ENCODE measurements at regions not wholly inside any gene's neighbourhood (a gene's known extent, or its start where the extent isn't known, plus 50 kb on each side); places are given as distances from the start of the nearest gene placed in this dataset.
"Not testable (repeated sequence)": the region's sequence is repeated elsewhere in the genome, so short reads cannot be mapped to it uniquely, and the experiment has no call there.

- ATAC-seq (ENCODE audit: low FRiP score): no peak
- TF ChIP-seq CTCF (IDR thresholded peaks at IDR 0.05): no peak
- no peak for DNase-seq (ENCODE audit: low spot score)
Observed at GRCh38 chr6:68533339-68533795, 101.7 kb upstream of the ADGRB3 start.

GRCh38 chr6:68527691-68528090, 107.4 kb upstream of the ADGRB3 start:
- ATAC-seq (ENCODE audit: low FRiP score): no peak
- TF ChIP-seq CTCF (IDR thresholded peaks at IDR 0.05): no peak
- no peak for DNase-seq (ENCODE audit: low spot score)

- ATAC-seq (ENCODE audit: low FRiP score): no peak
- TF ChIP-seq CTCF (IDR thresholded peaks at IDR 0.05): no peak
Observed at GRCh38 chr6:68506911-68507310, 128.2 kb upstream of the ADGRB3 start.

GRCh38 chr6:68502946-68503345, 132.1 kb upstream of the ADGRB3 start:
- TF ChIP-seq CTCF (IDR thresholded peaks at IDR 0.05): no peak
- ATAC-seq (ENCODE audit: low FRiP score) (no peak), DNase-seq (ENCODE audit: low spot score) (no peak)

More at GRCh38 chr6:68506911-68507310, 128.2 kb upstream of the ADGRB3 start:
- no peak for DNase-seq (ENCODE audit: low spot score)

GRCh38 chr6:68497927-68498326, 137.2 kb upstream of the ADGRB3 start:
- ATAC-seq (ENCODE audit: low FRiP score) (no peak), DNase-seq (ENCODE audit: low spot score) (no peak)
- no peak for TF ChIP-seq CTCF (IDR thresholded peaks at IDR 0.05)

- DNase-seq (ENCODE audit: low spot score): not testable (repeated sequence)
Observed at GRCh38 chr6:68494880-68495279, 140.2 kb upstream of the ADGRB3 start.

GRCh38 chr6:68476611-68477010, 158.5 kb upstream of the ADGRB3 start:
- ATAC-seq (ENCODE audit: low FRiP score): no peak

More at GRCh38 chr6:68494880-68495279, 140.2 kb upstream of the ADGRB3 start:
- ATAC-seq (ENCODE audit: low FRiP score): not testable (repeated sequence)

More at GRCh38 chr6:68476611-68477010, 158.5 kb upstream of the ADGRB3 start:
- TF ChIP-seq CTCF (IDR thresholded peaks at IDR 0.05): no peak
- no peak for DNase-seq (ENCODE audit: low spot score)
